ENCODE measurements at regions not wholly inside any gene's neighbourhood (a gene's known extent, or its start where the extent isn't known, plus 50 kb on each side); places are given as distances from the start of the nearest gene placed in this dataset.

DNA sequence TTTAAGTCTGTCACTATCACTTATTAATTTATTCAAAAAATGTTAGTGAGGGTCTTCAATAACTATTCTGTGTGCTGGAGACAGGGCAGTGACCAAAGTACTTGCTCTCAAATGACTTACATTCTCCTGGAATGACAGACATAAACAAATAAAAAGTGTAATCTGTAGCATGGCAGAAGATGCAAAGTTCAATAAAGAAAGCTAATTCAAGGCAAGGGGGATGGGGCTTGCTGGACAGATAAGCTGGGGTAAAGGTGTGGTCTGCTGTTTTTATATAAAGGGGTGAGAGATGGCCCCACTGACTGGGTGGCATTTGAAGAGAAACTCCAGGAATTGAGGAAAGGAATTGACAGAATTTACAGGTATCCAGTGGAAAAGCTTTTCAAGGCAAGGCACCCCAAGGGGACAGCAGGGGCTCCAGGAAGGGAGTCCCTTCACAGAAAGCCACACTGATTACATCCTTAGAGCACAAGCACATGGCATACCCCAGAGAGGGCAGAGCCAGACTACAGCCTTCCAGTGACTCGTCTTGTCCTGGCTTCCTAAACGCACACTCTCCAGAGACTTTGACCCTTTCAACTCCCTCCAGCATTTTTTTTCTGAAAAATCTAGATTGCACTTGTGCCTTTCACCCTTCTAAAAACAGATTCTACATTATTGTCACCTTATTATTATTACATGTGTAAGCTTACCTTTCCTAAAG lies 123.7 kb upstream of the HS3ST3A1 start:
- peaks cover 2% of the 10 kb centered on the region for H3K9me3 Mint-ChIP-seq
- H3K27me3 Mint-ChIP-seq, result no peaks in the 10 kb centered on the region
- ATAC-seq (ENCODE audit: low read depth), result no peak
- no peak overlapping the region for H3K4me3 Mint-ChIP-seq
- H3K4me1 Mint-ChIP-seq, result no peaks in the 10 kb centered on the region
- H3K36me3 Mint-ChIP-seq, result no peaks in the 10 kb centered on the region
- DNase-seq (ENCODE audit: low spot score in 2 of 2), result no peak
- H3K27ac Mint-ChIP-seq, result no peak overlapping the region

DNA sequence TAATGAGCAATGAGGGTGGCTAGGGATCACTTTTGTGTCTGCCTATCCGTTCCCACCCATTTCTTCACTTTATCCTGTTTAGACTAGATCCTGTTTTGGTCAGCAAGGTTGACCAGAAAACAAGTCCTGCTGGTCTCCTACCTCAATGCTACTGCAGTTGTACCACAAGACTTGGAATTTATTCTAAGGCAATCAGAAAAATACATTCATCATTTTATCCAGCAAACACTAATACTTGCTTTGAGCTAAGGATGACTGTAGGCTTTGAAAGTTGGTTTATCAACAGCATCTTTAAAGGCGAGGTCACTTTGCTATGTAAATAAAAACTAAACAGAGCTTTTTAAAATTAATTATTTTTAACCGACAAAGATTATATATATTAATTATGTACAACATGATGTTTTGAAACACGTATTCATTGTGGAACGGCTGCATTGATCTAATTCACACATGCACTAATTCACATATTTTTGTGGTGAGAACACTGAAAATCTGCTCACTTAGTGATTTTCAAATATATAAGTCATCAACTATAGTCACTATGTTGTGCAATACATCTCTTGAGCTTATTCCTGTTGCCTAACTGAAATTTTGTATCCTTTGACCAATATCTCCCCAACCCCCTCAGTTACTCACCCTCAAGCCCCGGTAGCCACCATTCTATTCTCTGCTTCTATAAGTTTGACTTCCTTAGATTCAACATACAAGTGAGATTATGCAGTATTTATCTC lies 125.9 kb upstream of the HS3ST3A1 start:
- Mint-ChIP-seq H3K27me3 (no peaks in the 10 kb centered on the region), H3K9me3 (peaks cover 7% of the 10 kb centered on the region), H3K4me1 (no peaks in the 10 kb centered on the region), H3K4me3 (no peak overlapping the region), H3K27ac (no peak overlapping the region), H3K36me3 (peaks cover 2% of the 10 kb centered on the region)
- ATAC-seq (ENCODE audit: low read depth), result no peak
- no peak for DNase-seq (ENCODE audit: low spot score in 2 of 2)

DNA sequence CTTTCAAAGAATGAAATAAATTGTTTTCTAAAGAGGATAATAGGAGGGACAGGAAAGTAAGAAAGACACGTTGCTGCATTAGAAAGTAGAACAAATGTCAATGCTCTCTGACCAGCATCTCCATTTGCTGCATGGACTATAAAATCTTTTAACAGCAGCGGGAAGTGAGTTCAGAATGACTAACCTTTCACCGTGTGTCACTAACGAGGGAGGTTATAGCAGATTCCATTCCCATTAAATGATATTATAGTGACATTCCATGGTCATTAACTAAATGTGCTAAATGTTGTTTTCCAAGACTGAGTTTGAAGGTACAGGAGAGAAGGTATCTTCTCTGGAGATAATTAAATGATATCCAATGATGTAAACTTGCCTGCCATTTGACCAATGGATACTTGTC lies 127.1 kb upstream of the HS3ST3A1 start:
- DNase-seq (ENCODE audit: low spot score in 2 of 2) (no peak), ATAC-seq (ENCODE audit: low read depth) (no peak)
- H3K9me3 Mint-ChIP-seq, result peaks cover 12% of the 10 kb centered on the region
- no peaks in the 10 kb centered on the region for H3K4me1 Mint-ChIP-seq
- H3K27me3 Mint-ChIP-seq, result no peaks in the 10 kb centered on the region
- no peak overlapping the region for H3K4me3 Mint-ChIP-seq
- peaks cover 6% of the 10 kb centered on the region for H3K36me3 Mint-ChIP-seq
- H3K27ac Mint-ChIP-seq, result no peak overlapping the region

- Mint-ChIP-seq H3K27ac (no peak overlapping the region), H3K4me1 (no peaks in the 10 kb centered on the region), H3K9me3 (peaks cover 12% of the 10 kb centered on the region), H3K36me3 (peaks cover 6% of the 10 kb centered on the region), H3K27me3 (no peaks in the 10 kb centered on the region), H3K4me3 (no peak overlapping the region)
- ATAC-seq (ENCODE audit: low read depth) (no peak), DNase-seq (ENCODE audit: low spot score in 2 of 2) (no peak)
These were observed 127.9 kb upstream of the HS3ST3A1 start for GRCh38 chr17:13729466-13730134.

DNA sequence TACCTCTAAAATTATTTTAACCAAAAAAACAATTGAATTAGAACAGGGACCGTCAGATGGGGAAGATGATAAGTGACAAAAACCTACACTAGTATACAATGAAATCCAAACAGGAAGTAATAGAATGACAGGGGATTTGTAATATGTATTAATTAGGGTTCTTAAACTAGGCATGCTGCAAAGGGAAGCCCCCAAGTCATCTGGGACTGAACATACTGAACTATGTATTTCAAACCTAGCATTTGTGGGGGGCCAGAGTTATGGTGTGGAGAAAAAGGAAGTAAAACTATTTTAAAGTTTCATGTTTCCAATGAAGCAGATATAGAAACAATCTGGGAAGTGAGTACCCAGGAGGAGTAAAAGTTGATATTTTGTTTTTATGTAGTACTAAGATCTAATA lies 133.2 kb upstream of the HS3ST3A1 start:
- no peak for ATAC-seq (ENCODE audit: low read depth)

GRCh38 chr17:13735444-13735843 lies 133.7 kb upstream of the HS3ST3A1 start:
- Mint-ChIP-seq H3K36me3 (peaks cover 6% of the 10 kb centered on the region), H3K4me1 (no peaks in the 10 kb centered on the region), H3K27ac (no peak overlapping the region), H3K4me3 (no peak overlapping the region), H3K27me3 (no peaks in the 10 kb centered on the region), H3K9me3 (peaks cover 10% of the 10 kb centered on the region)
- ATAC-seq (ENCODE audit: low read depth), result no peak
- DNase-seq (ENCODE audit: low spot score in 2 of 2), result no peak

More for the DNA sequence above, 133.2 kb upstream of the HS3ST3A1 start:
- no peak overlapping the region for H3K4me3 Mint-ChIP-seq
- H3K27ac Mint-ChIP-seq, result no peak overlapping the region
- H3K27me3 Mint-ChIP-seq, result no peaks in the 10 kb centered on the region
- no peaks in the 10 kb centered on the region for H3K4me1 Mint-ChIP-seq
- peaks cover 10% of the 10 kb centered on the region for H3K9me3 Mint-ChIP-seq
- H3K36me3 Mint-ChIP-seq, result peaks cover 6% of the 10 kb centered on the region
- DNase-seq (ENCODE audit: low spot score in 2 of 2), result no peak

DNA sequence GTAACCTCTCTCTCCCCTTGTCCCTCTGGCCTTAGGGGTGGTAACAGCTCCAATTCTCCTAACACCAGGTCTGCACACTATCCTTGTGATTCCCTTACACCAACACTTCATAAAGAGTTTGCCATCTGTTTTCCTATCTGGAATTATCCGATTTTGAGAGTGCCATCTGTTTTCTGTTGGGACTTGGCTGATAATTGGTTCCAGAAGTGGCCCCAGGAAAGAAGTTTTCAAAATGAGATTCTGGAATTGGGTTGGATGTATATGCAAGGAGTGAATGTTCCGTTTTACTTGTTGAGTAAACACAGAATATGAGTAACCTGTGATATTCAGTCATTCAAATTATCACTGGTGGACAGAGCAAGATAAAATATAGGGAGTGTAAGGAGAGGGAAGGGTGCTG lies 134.1 kb upstream of the HS3ST3A1 start:
- H3K27ac Mint-ChIP-seq, result no peak overlapping the region
- H3K9me3 Mint-ChIP-seq, result peaks cover 10% of the 10 kb centered on the region
- DNase-seq (ENCODE audit: low spot score in 2 of 2), result no peak
- peaks cover 6% of the 10 kb centered on the region for H3K36me3 Mint-ChIP-seq
- H3K4me3 Mint-ChIP-seq, result no peak overlapping the region
- H3K4me1 Mint-ChIP-seq, result no peaks in the 10 kb centered on the region
- H3K27me3 Mint-ChIP-seq, result no peaks in the 10 kb centered on the region
- ATAC-seq (ENCODE audit: low read depth), result no peak

DNA sequence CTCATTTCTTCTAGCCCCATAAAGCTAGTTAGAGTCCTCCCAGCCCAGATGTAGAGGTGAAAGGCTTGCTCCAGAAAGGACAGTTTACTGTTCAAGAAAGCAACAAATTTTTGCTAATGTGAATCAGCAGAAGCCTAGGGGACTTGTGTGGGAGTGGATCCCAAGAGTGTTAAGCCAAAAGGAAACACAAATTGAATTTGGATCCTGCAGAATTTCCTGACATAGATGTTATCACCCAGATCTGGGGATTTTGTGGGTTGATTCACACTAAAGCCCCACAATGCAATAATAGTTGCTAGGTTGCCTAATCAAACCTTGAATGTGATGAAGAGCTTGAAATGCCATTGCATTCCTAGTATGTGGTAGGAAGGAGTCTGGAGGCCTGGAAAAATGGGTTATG lies 135.2 kb upstream of the HS3ST3A1 start:
- Mint-ChIP-seq H3K9me3 (peaks cover 6% of the 10 kb centered on the region), H3K4me1 (no peaks in the 10 kb centered on the region), H3K27ac (no peak overlapping the region), H3K27me3 (no peaks in the 10 kb centered on the region), H3K36me3 (peaks cover 4% of the 10 kb centered on the region), H3K4me3 (no peak overlapping the region)
- ATAC-seq (ENCODE audit: low read depth), result no peak
- DNase-seq (ENCODE audit: low spot score in 2 of 2), result no peak

DNA sequence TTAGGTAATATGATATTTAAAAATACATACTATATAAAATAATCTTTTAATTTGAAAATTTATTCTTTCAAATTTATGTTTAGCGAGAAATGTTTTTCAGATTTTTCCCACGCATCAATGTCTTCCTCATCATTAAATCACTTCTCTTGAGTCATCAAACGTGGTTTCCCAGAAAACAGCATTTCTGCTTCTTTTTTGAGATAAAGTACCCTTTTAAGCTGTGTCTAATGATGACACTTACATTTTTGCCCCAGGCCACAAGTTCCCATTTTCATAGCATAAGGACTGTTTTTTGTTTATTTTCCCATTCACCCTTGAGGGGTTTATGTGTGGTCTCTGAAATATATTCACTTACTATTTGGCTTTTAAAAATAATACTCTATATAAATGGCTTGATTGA lies 139.0 kb upstream of the HS3ST3A1 start:
- Mint-ChIP-seq H3K27me3 (peaks cover 1% of the 10 kb centered on the region), H3K36me3 (no peaks in the 10 kb centered on the region), H3K9me3 (no peaks in the 10 kb centered on the region), H3K4me3 (no peak overlapping the region), H3K27ac (no peak overlapping the region), H3K4me1 (no peaks in the 10 kb centered on the region)
- ATAC-seq (ENCODE audit: low read depth), result no peak
- no peak for DNase-seq (ENCODE audit: low spot score in 2 of 2)

GRCh38 chr17:13741744-13742143 lies 140.0 kb upstream of the HS3ST3A1 start:
- ATAC-seq (ENCODE audit: low read depth) (no peak), DNase-seq (ENCODE audit: low spot score in 2 of 2) (no peak)
- Mint-ChIP-seq H3K27ac (no peak overlapping the region), H3K36me3 (no peaks in the 10 kb centered on the region), H3K27me3 (peaks cover 1% of the 10 kb centered on the region), H3K4me1 (no peaks in the 10 kb centered on the region), H3K4me3 (no peak overlapping the region), H3K9me3 (no peaks in the 10 kb centered on the region)

- no peaks in the 10 kb centered on the region for H3K9me3 Mint-ChIP-seq
- H3K4me3 Mint-ChIP-seq, result no peak overlapping the region
- DNase-seq (ENCODE audit: low spot score in 2 of 2) (no peak), ATAC-seq (ENCODE audit: low read depth) (no peak)
- H3K4me1 Mint-ChIP-seq, result no peaks in the 10 kb centered on the region
- H3K27me3 Mint-ChIP-seq, result peaks cover 1% of the 10 kb centered on the region
- no peak overlapping the region for H3K27ac Mint-ChIP-seq
- H3K36me3 Mint-ChIP-seq, result no peaks in the 10 kb centered on the region
These were observed 142.2 kb upstream of the HS3ST3A1 start for GRCh38 chr17:13743906-13744305.

- H3K4me1 Mint-ChIP-seq, result no peaks in the 10 kb centered on the region
These were observed 144.7 kb upstream of the HS3ST3A1 start for GRCh38 chr17:13746404-13746803.

GRCh38 chr17:13749166-13749890 lies 147.6 kb upstream of the HS3ST3A1 start:
- no peaks in the 10 kb centered on the region for H3K9me3 Mint-ChIP-seq
- no peaks in the 10 kb centered on the region for H3K36me3 Mint-ChIP-seq
- no peak for ATAC-seq (ENCODE audit: low read depth)
- no peaks in the 10 kb centered on the region for H3K4me1 Mint-ChIP-seq
- no peak overlapping the region for H3K4me3 Mint-ChIP-seq
- H3K27me3 Mint-ChIP-seq, result peaks cover 5% of the 10 kb centered on the region
- no peak for DNase-seq (ENCODE audit: low spot score in 2 of 2)
- H3K27ac Mint-ChIP-seq, result no peak overlapping the region

More at GRCh38 chr17:13746404-13746803, 144.7 kb upstream of the HS3ST3A1 start:
- DNase-seq (ENCODE audit: low spot score in 2 of 2) (no peak), ATAC-seq (ENCODE audit: low read depth) (no peak)
- Mint-ChIP-seq H3K27ac (no peak overlapping the region), H3K27me3 (peaks cover 4% of the 10 kb centered on the region), H3K4me3 (no peak overlapping the region), H3K36me3 (no peaks in the 10 kb centered on the region), H3K9me3 (no peaks in the 10 kb centered on the region)

GRCh38 chr17:13749891-13750235 lies 148.1 kb upstream of the HS3ST3A1 start:
- Mint-ChIP-seq H3K9me3 (no peaks in the 10 kb centered on the region), H3K27ac (no peak overlapping the region), H3K4me3 (no peak overlapping the region), H3K36me3 (no peaks in the 10 kb centered on the region), H3K4me1 (no peaks in the 10 kb centered on the region), H3K27me3 (peaks cover 5% of the 10 kb centered on the region)
- DNase-seq (ENCODE audit: low spot score in 2 of 2) (no peak), ATAC-seq (ENCODE audit: low read depth) (no peak)

Measured in memory B cell (primary cell).